Smooth muscle cell (in vitro differentiated cells): ENCODE measurements at regions not wholly inside any gene's neighbourhood (a gene's known extent, or its start where the extent isn't known, plus 50 kb on each side); places are given as distances from the start of the nearest gene placed in this dataset.

Experiments used
- DNase-seq: peaks from one replicate; lab custom pipeline; 2025; ENCODE audit not compliant: unreplicated experiment; lab: John Stamatoyannopoulos, UW
- H2AFZ ChIP-seq: fragments of 200-600 bp; sonication (generic); 2 replicates; pipeline ENCODE4 v1.6.0; 2016; ENCODE audit warnings: antibody characterized with exemption, low read depth, mild to moderate bottlenecking
- H3F3A ChIP-seq: fragments of 200-600 bp; sonication (generic); 2 replicates; pipeline ENCODE4 v1.6.0; 2017; ENCODE audit warnings: antibody characterized with exemption, low read depth
- H3K27ac ChIP-seq: fragments of 200-600 bp; sonication (generic); 2 replicates; pipeline ENCODE4 v1.5.1; 2016; ENCODE audit warnings: low read depth, mild to moderate bottlenecking
- H3K27me3 ChIP-seq: fragments of 200-600 bp; sonication (generic); 2 replicates; pipeline ENCODE4 v1.6.1; 2016; ENCODE audit warnings: low read depth, mild to moderate bottlenecking
- H3K36me3 ChIP-seq: fragments of 200-600 bp; sonication (generic); 2 replicates; pipeline ENCODE4 v1.5.1; 2016; ENCODE audit warnings: low read depth
- H3K4me1 ChIP-seq: fragments of 200-600 bp; sonication (generic); 2 replicates; pipeline ENCODE4 v1.5.1; 2016; ENCODE audit warnings: low read depth
- H3K4me2 ChIP-seq: fragments of 200-600 bp; sonication (generic); 2 replicates; pipeline ENCODE4 v1.6.0; 2016; ENCODE audit warnings: mild to moderate bottlenecking
- H3K4me3 ChIP-seq: fragments of 200-600 bp; sonication (generic); 2 replicates; pipeline ENCODE4 v1.5.1; 2016; ENCODE audit warnings: mild to moderate bottlenecking
- H3K79me2 ChIP-seq: fragments of 200-600 bp; sonication (generic); 2 replicates; pipeline ENCODE4 v1.6.0; 2016; ENCODE audit warnings: low read depth, mild to moderate bottlenecking
- H3K9ac ChIP-seq: fragments of 200-600 bp; sonication (generic); 2 replicates; pipeline ENCODE4 v1.6.0; 2016; ENCODE audit warnings: low read depth
- H3K9me3 ChIP-seq: fragments of 200-600 bp; sonication (generic); replicated peaks from 2 replicates; pipeline ENCODE4 v1.5.1; 2016; ENCODE audit warnings: low read depth
- H4K20me1 ChIP-seq: fragments of 200-600 bp; sonication (generic); 2 replicates; pipeline ENCODE4 v1.6.0; 2016; ENCODE audit warnings: low read depth
- CTCF ChIP-seq: fragments of 200-600 bp; sonication (generic); IDR thresholded peaks from 2 replicates; pipeline ENCODE4 v1.5.1; 2017; ENCODE audit warnings: borderline replicate concordance, mild to moderate bottlenecking, antibody characterized with exemption; ENCODE audit not compliant: insufficient read depth, poor library complexity, severe bottlenecking
- WGBS: methylation state at CpG from one replicate; pipeline ENCODE4 v1.1.7; 2016; ENCODE audit warnings: low lambda C conversion rate; 5-methylcytosine and 5-hydroxymethylcytosine counted together

GRCh38 chr13:108495646-108496361 lies 133.6 kb upstream of the MYO16 start:
- Histone ChIP-seq H3K79me2 (no peaks in the 10 kb centered on the region), H2AFZ (no peak overlapping the region), H3K9me3 (no peaks in the 10 kb centered on the region), H3K27me3 (peaks cover 74% of the 10 kb centered on the region), H3K4me1 (peaks cover 15% of the 10 kb centered on the region), H4K20me1 (no peaks in the 10 kb centered on the region), H3K4me2 (peak overlapping the region; percentile 88), H3K9ac (no peak overlapping the region), H3K27ac (no peak overlapping the region), H3K4me3 (peak overlapping the region; percentile 45), H3F3A (no peaks in the 10 kb centered on the region), H3K36me3 (no peaks in the 10 kb centered on the region)
- DNase-seq: no peak
- TF ChIP-seq CTCF: no peak
- 1% methylated on average over 73 of the region's 90 CpGs for WGBS

- H3K36me3 ChIP-seq: no peaks in the 10 kb centered on the region
- no peaks in the 10 kb centered on the region for H4K20me1 ChIP-seq
- peak overlapping the region; percentile 88 for H3K4me2 ChIP-seq
- peaks cover 72% of the 10 kb centered on the region for H3K27me3 ChIP-seq
- WGBS: 9% methylated on average over 30 of the region's 30 CpGs
- no peak overlapping the region for H3K9ac ChIP-seq
- no peak for DNase-seq
- H3F3A ChIP-seq: no peaks in the 10 kb centered on the region
- no peaks in the 10 kb centered on the region for H3K79me2 ChIP-seq
- no peaks in the 10 kb centered on the region for H3K9me3 ChIP-seq
- peaks cover 15% of the 10 kb centered on the region for H3K4me1 ChIP-seq
- H2AFZ ChIP-seq: no peak overlapping the region
- TF ChIP-seq CTCF: no peak
- H3K4me3 ChIP-seq: peak overlapping the region; percentile 45
- H3K27ac ChIP-seq: no peak overlapping the region
Measured at GRCh38 chr13:108496362-108497210, 132.8 kb upstream of the MYO16 start.

- H3K9ac ChIP-seq: no peak overlapping the region
- WGBS: 67% methylated on average over 6 of the region's 6 CpGs
- H3K4me1 ChIP-seq: peaks cover 15% of the 10 kb centered on the region
- no peak overlapping the region for H3K27ac ChIP-seq
- H3K9me3 ChIP-seq: no peaks in the 10 kb centered on the region
- no peak overlapping the region for H3K4me2 ChIP-seq
- no peak for DNase-seq
- no peak overlapping the region for H3K4me3 ChIP-seq
- no peaks in the 10 kb centered on the region for H3F3A ChIP-seq
- no peaks in the 10 kb centered on the region for H3K36me3 ChIP-seq
- H3K27me3 ChIP-seq: peaks cover 33% of the 10 kb centered on the region
- no peaks in the 10 kb centered on the region for H4K20me1 ChIP-seq
- TF ChIP-seq CTCF: no peak
- no peak overlapping the region for H2AFZ ChIP-seq
- H3K79me2 ChIP-seq: no peaks in the 10 kb centered on the region
Measured at GRCh38 chr13:108500711-108501110, 128.7 kb upstream of the MYO16 start.
